Erythroblast (primary cell): ENCODE measurements at regions not wholly inside any gene's neighbourhood (a gene's known extent, or its start where the extent isn't known, plus 50 kb on each side); places are given as distances from the start of the nearest gene placed in this dataset.

Experiments
- GATA1 ChIP-seq: IDR thresholded peaks from 2 replicates; pipeline ENCODE4 v1.6.1; 2011; ENCODE audit warnings: low read depth, mild to moderate bottlenecking, control low read depth, low read length, moderate library complexity
- POLR2A ChIP-seq: IDR thresholded peaks from 2 replicates; pipeline ENCODE4 v1.6.1; 2011; ENCODE audit warnings: mild to moderate bottlenecking, low read length

DNA sequence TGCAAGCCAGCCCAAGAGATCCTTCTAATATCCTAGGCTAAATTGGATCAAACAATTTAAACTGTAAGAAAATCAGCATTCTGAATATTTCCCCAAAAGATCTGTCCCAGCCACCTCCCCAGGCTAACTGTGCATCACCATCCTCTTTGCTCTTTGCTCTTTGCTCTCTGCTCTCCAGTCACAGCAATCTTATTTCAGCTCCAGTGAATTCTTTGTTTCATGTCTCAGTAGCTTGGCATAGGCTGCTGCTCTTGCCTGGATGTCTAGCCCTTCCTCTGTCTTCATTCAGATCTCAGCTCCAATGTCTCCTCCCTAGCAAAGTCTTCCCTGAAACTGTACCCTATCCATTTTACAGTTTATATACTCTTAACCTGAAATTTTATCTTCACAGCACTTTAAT lies 399.8 kb upstream of the USP15 start:
- no peak for TF ChIP-seq POLR2A
- TF ChIP-seq GATA1 = no peak
